HG03108 (cell line): ENCODE measurements at regions not wholly inside any gene's neighbourhood (a gene's known extent, or its start where the extent isn't known, plus 50 kb on each side); places are given as distances from the start of the nearest gene placed in this dataset.

Experiments
- ATAC-seq: cut with Tn5 transposase; IDR thresholded peaks from one replicate; pipeline ENCODE4 v1.9.1; 2021; ENCODE audit warnings: moderate library complexity; ENCODE audit not compliant: unreplicated experiment

GRCh38 chr18:38025433-38026038 lies 459.9 kb upstream of the CELF4 start:
- ATAC-seq, result no peak

GRCh38 chr18:38023871-38024270 lies 458.3 kb upstream of the CELF4 start:
- no peak for ATAC-seq

- no peak for ATAC-seq
Observed at GRCh38 chr18:38022234-38022633, 456.6 kb upstream of the CELF4 start.

GRCh38 chr18:38019292-38019691 lies 453.7 kb upstream of the CELF4 start:
- no peak for ATAC-seq

- no peak for ATAC-seq
Observed at GRCh38 chr18:38010971-38011857, 445.6 kb upstream of the CELF4 start.

GRCh38 chr18:38010037-38010436 lies 444.4 kb upstream of the CELF4 start:
- no peak for ATAC-seq

GRCh38 chr18:38009320-38009719 lies 443.7 kb upstream of the CELF4 start:
- no peak for ATAC-seq

GRCh38 chr18:38007676-38008330 lies 442.2 kb upstream of the CELF4 start:
- no peak for ATAC-seq

- ATAC-seq, result no peak
Observed at GRCh38 chr18:38007026-38007425, 441.4 kb upstream of the CELF4 start.

- ATAC-seq, result no peak
Observed at GRCh38 chr18:38006541-38006940, 440.9 kb upstream of the CELF4 start.

GRCh38 chr18:37997695-37998094 lies 432.1 kb upstream of the CELF4 start:
- no peak for ATAC-seq

GRCh38 chr18:37987901-37988300 lies 422.3 kb upstream of the CELF4 start:
- ATAC-seq, result no peak

GRCh38 chr18:37986665-37987064 lies 421.1 kb upstream of the CELF4 start:
- no peak for ATAC-seq

- ATAC-seq, result no peak
Observed at GRCh38 chr18:37985126-37985525, 419.5 kb upstream of the CELF4 start.

GRCh38 chr18:37980556-37980955 lies 415.0 kb upstream of the CELF4 start:
- no peak for ATAC-seq

GRCh38 chr18:37975446-37975845 lies 409.8 kb upstream of the CELF4 start:
- no peak for ATAC-seq

- ATAC-seq, result no peak
Observed at GRCh38 chr18:37967261-37967660, 401.7 kb upstream of the CELF4 start.

GRCh38 chr18:37965572-37965970 lies 400.0 kb upstream of the CELF4 start:
- ATAC-seq, result no peak

GRCh38 chr18:37964885-37965571 lies 399.4 kb upstream of the CELF4 start:
- ATAC-seq, result no peak

GRCh38 chr18:37963837-37964236 lies 398.2 kb upstream of the CELF4 start:
- ATAC-seq, result no peak

- ATAC-seq, result no peak
Observed at GRCh38 chr18:37962316-37962966, 396.8 kb upstream of the CELF4 start.
